ENCODE measurements at regions not wholly inside any gene's neighbourhood (a gene's known extent, or its start where the extent isn't known, plus 50 kb on each side); places are given as distances from the start of the nearest gene placed in this dataset.

GRCh38 chr1:209248649-209249279, 334.8 kb upstream of the CAMK1G start:
- DNase-seq (ENCODE audit: low read depth in 1 of 2, low spot score in 1 of 2), result peak in 1 of 2 donors; percentile 30

- DNase-seq (ENCODE audit: low read depth in 1 of 2, low spot score in 1 of 2), result no peak
Measured at GRCh38 chr1:209249280-209249670, 334.2 kb upstream of the CAMK1G start.

GRCh38 chr1:209249785-209250440, 333.6 kb upstream of the CAMK1G start:
- no peak for DNase-seq (ENCODE audit: low read depth in 1 of 2, low spot score in 1 of 2)

- DNase-seq (ENCODE audit: low read depth in 1 of 2, low spot score in 1 of 2), result no peak
Measured at GRCh38 chr1:209250861-209251636, 332.5 kb upstream of the CAMK1G start.

GRCh38 chr1:209256766-209257350, 326.7 kb upstream of the CAMK1G start:
- DNase-seq (ENCODE audit: low read depth in 1 of 2, low spot score in 1 of 2), result no peak

- DNase-seq (ENCODE audit: low read depth in 1 of 2, low spot score in 1 of 2), result no peak
Measured at GRCh38 chr1:209257454-209257853, 326.1 kb upstream of the CAMK1G start.

- DNase-seq (ENCODE audit: low read depth in 1 of 2, low spot score in 1 of 2), result no peak
Measured at GRCh38 chr1:209260136-209260535, 323.4 kb upstream of the CAMK1G start.

GRCh38 chr1:209262631-209263030, 320.9 kb upstream of the CAMK1G start:
- no peak for DNase-seq (ENCODE audit: low read depth in 1 of 2, low spot score in 1 of 2)

GRCh38 chr1:209265301-209265700, 318.2 kb upstream of the CAMK1G start:
- DNase-seq (ENCODE audit: low read depth in 1 of 2, low spot score in 1 of 2), result no peak

GRCh38 chr1:209266590-209267205, 316.8 kb upstream of the CAMK1G start:
- no peak for DNase-seq (ENCODE audit: low read depth in 1 of 2, low spot score in 1 of 2)

- DNase-seq (ENCODE audit: low read depth in 1 of 2, low spot score in 1 of 2), result no peak
Measured at GRCh38 chr1:209267968-209268367, 315.5 kb upstream of the CAMK1G start.

GRCh38 chr1:209268479-209268878, 315.0 kb upstream of the CAMK1G start:
- no peak for DNase-seq (ENCODE audit: low read depth in 1 of 2, low spot score in 1 of 2)

- no peak for DNase-seq (ENCODE audit: low read depth in 1 of 2, low spot score in 1 of 2)
Measured at GRCh38 chr1:209276321-209276720, 307.2 kb upstream of the CAMK1G start.

GRCh38 chr1:209277662-209278061, 305.9 kb upstream of the CAMK1G start:
- DNase-seq (ENCODE audit: low read depth in 1 of 2, low spot score in 1 of 2), result no peak

GRCh38 chr1:209291715-209292114, 291.8 kb upstream of the CAMK1G start:
- DNase-seq (ENCODE audit: low read depth in 1 of 2, low spot score in 1 of 2), result no peak

- DNase-seq (ENCODE audit: low read depth in 1 of 2, low spot score in 1 of 2), result no peak
Measured at GRCh38 chr1:209302779-209303568, 280.5 kb upstream of the CAMK1G start.

- DNase-seq (ENCODE audit: low read depth in 1 of 2, low spot score in 1 of 2), result no peak
Measured at GRCh38 chr1:209304166-209304565, 279.3 kb upstream of the CAMK1G start.

- DNase-seq (ENCODE audit: low read depth in 1 of 2, low spot score in 1 of 2), result no peak
Measured at GRCh38 chr1:209305221-209305954, 278.1 kb upstream of the CAMK1G start.

GRCh38 chr1:209307846-209308245, 275.7 kb upstream of the CAMK1G start:
- DNase-seq (ENCODE audit: low read depth in 1 of 2, low spot score in 1 of 2), result no peak

GRCh38 chr1:209309198-209309597, 274.3 kb upstream of the CAMK1G start:
- no peak for DNase-seq (ENCODE audit: low read depth in 1 of 2, low spot score in 1 of 2)
